Sigmoid colon (tissue), 4 donors: ENCODE measurements at regions not wholly inside any gene's neighbourhood (a gene's known extent, or its start where the extent isn't known, plus 50 kb on each side); places are given as distances from the start of the nearest gene placed in this dataset.

Experiments
- CTCF ChIP-seq, 4 experiments: fragments of 450-650 bp in 3 of 4; fragments of 200-600 bp in 1 of 4; IDR thresholded peaks; one replicate each; pipeline ENCODE4 v1.5.1; 2016 to 2019; ENCODE audit warnings: antibody characterized with exemption in 4 of 4, mild to moderate bottlenecking in 3 of 4, moderate library complexity in 2 of 4
- POLR2A ChIP-seq, 2 donors: fragments of 450-650 bp; IDR thresholded peaks; one replicate each; pipeline ENCODE4 v1.6.1; 2016; ENCODE audit warnings: antibody characterized with exemption in 2 of 2, mild to moderate bottlenecking in 2 of 2, moderate library complexity in 2 of 2
- POLR2AphosphoS5 ChIP-seq, 4 donors: sonication (generic); formaldehyde crosslinking; IDR thresholded peaks; one replicate each; pipeline ENCODE4 v1.6.1; 2017; ENCODE audit warnings: antibody characterized with exemption in 4 of 4

- TF ChIP-seq CTCF (IDR thresholded peaks at IDR 0.05) (no peak), POLR2AphosphoS5 (IDR thresholded peaks at IDR 0.05) (no peak), POLR2A (IDR thresholded peaks at IDR 0.05) (no peak)
Observed at GRCh38 chr2:60365556-60365955, 187.9 kb downstream of the BCL11A start.
